Prostate gland (tissue), 2 donors: ENCODE measurements at regions not wholly inside any gene's neighbourhood (a gene's known extent, or its start where the extent isn't known, plus 50 kb on each side); places are given as distances from the start of the nearest gene placed in this dataset.

Source experiments
- DNase-seq: peaks from one replicate; pipeline ENCODE4 v3.0.0-alpha.2; 2019; ENCODE audit warnings: low spot score
- H3K27ac ChIP-seq, 2 donors: fragments of 200-600 bp; sonication (generic); 2 replicates each; pipeline ENCODE4 v1.5.1; 2017 to 2019
- H3K27me3 ChIP-seq: fragments of 200-600 bp; sonication (generic); replicated peaks from 2 replicates; pipeline ENCODE4 v1.5.1; 2019; ENCODE audit not compliant: insufficient read depth
- H3K36me3 ChIP-seq, 2 donors: fragments of 200-600 bp; sonication (generic); 1 replicate in 1 of 2; 2 replicates in 1 of 2; pipeline versions ENCODE4 v1.5.1 to v1.8.1; 2017 to 2019
- H3K4me1 ChIP-seq: fragments of 200-600 bp; sonication (generic); replicated peaks from 2 replicates; pipeline ENCODE4 v1.5.1; 2019
- H3K4me3 ChIP-seq, 2 donors: fragments of 200-600 bp; sonication (generic); 2 replicates each; pipeline ENCODE4 v1.5.1; 2017 to 2019
- H3K9me3 ChIP-seq: fragments of 200-600 bp; sonication (generic); 2 replicates; pipeline ENCODE4 v1.5.1; 2017
- POLR2A ChIP-seq: fragments of 450-650 bp; IDR thresholded peaks from one replicate; pipeline ENCODE4 v1.6.1; 2016; ENCODE audit warnings: antibody characterized with exemption, mild to moderate bottlenecking
- POLR2AphosphoS5 ChIP-seq: sonication (generic); formaldehyde crosslinking; IDR thresholded peaks from one replicate; pipeline ENCODE4 v1.6.1; 2017; ENCODE audit warnings: antibody characterized with exemption
- WGBS: methylation state at CpG from one replicate; pipeline ENCODE4 v1.1.5; 2018; 5-methylcytosine and 5-hydroxymethylcytosine counted together
- intact Hi-C: fragments of 100-400 bp; cut with DNase I; formaldehyde crosslinking; loops from one replicate; pipeline ENCODE4 v1.14.2; 2022
- TF ChIP-seq, protein P1 (sequence below), 4 experiments: fragments of 200-600 bp in 2 of 4; fragments of 450-650 bp in 2 of 4; sonication (generic) in 2 of 4; IDR thresholded peaks; 1 replicate in 3 of 4; 2 replicates in 1 of 4; pipeline ENCODE4 v1.5.1; 2016 to 2019; ENCODE audit warnings: antibody characterized with exemption in 4 of 4, mild to moderate bottlenecking in 2 of 4, moderate library complexity in 2 of 4

DNA sequence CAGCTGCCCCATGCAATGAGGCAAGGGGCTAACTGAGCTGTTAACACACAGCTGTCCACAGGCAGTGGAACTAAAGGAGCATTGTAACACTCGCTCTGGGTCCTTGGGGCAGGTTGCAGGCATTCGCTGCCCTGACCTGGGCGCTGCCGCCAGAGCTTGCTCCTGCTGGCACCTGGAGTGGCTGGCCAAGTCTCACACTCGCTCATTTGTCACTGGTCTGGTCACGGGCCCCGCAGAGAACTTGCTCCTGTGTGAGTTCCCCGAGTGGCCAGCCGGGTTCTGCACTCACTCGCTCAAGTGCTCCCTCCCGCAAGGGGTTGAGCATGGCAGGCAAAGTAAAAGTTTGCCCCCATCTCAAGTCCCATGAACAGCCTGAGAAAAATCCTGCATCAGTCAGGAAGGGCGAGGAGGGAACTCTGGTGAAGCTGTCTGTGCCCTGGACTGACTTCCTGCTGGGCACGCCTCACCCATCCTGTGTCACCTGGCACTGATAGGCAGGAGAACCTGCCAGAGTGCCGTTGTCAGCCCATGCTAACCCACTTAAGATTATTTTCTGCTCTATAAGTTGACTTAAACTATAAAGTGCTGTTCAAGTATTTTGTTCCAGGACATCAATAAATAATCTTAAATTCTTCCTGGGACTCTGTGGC lies 934.8 kb upstream of the GYPC start:
- no peak for TF ChIP-seq POLR2AphosphoS5
- no peak for TF ChIP-seq POLR2A
- TF ChIP-seq, protein P1, sequence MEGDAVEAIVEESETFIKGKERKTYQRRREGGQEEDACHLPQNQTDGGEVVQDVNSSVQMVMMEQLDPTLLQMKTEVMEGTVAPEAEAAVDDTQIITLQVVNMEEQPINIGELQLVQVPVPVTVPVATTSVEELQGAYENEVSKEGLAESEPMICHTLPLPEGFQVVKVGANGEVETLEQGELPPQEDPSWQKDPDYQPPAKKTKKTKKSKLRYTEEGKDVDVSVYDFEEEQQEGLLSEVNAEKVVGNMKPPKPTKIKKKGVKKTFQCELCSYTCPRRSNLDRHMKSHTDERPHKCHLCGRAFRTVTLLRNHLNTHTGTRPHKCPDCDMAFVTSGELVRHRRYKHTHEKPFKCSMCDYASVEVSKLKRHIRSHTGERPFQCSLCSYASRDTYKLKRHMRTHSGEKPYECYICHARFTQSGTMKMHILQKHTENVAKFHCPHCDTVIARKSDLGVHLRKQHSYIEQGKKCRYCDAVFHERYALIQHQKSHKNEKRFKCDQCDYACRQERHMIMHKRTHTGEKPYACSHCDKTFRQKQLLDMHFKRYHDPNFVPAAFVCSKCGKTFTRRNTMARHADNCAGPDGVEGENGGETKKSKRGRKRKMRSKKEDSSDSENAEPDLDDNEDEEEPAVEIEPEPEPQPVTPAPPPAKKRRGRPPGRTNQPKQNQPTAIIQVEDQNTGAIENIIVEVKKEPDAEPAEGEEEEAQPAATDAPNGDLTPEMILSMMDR (IDR thresholded peaks at IDR 0.05) = no peak
- no peak for DNase-seq
- Histone ChIP-seq H3K9me3 (no peaks in the 10 kb centered on the region), H3K27ac (no peak overlapping the region), H3K27me3 (no peaks in the 10 kb centered on the region), H3K4me3 (no peak overlapping the region), H3K4me1 (no peaks in the 10 kb centered on the region), H3K36me3 (no peaks in the 10 kb centered on the region)
- intact Hi-C loops = no loop called here
- WGBS = 76% methylated on average over 14 of the region's 14 CpGs

DNA sequence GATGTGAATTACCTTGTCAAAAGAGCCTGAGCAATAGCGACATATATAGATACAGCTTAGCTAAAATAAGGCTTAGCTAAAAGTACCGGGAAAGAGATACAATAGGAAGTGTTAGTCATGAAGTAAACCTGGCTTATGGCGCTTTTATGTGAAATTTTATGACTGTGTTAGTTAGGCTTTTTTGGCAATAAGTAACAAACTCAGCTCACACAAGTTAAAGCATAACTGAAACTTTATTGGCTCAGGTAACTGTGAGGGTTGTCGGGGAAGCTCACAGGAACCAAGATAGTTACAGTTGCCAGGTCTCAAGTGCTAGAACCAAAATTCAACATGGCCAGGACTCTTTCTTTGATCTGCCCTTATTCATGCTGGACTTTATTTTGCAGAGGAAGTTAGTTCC lies 925.0 kb upstream of the GYPC start:
- TF ChIP-seq POLR2AphosphoS5 = peak; percentile 34
- TF ChIP-seq, protein P1 (IDR thresholded peaks at IDR 0.05) = no peak
- intact Hi-C loops = no loop called here
- no peaks in the 10 kb centered on the region for H3K36me3 ChIP-seq
- WGBS = 14% methylated on average over 4 of the region's 4 CpGs
- no peak overlapping the region for H3K4me3 ChIP-seq
- H3K27me3 ChIP-seq = no peaks in the 10 kb centered on the region
- H3K9me3 ChIP-seq = no peaks in the 10 kb centered on the region
- no peak for DNase-seq
- no peak overlapping the region for H3K27ac ChIP-seq
- no peaks in the 10 kb centered on the region for H3K4me1 ChIP-seq

DNA sequence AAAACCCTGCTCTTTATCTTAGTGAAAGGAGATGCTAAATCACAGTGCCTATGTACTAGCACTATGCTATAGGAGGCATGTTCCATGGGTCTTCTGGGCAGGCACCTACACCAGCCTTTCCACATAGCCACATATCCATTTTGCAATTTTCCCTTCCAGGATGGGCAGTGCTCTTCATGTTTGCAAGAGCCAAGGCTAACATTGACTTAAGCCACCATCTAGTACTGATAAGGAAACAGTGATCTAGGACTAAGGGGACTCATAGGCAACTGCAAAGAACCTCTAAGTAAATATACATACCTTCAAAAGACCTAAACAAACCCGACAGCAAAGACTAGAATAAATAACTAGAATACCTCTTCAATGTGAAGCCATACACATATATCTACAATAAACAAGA lies 919.7 kb upstream of the GYPC start:
- H3K27ac ChIP-seq = no peak overlapping the region
- 65% methylated on average over 1 of the region's 1 CpG for WGBS
- H3K9me3 ChIP-seq = no peaks in the 10 kb centered on the region
- H3K4me3 ChIP-seq = no peak overlapping the region
- no peaks in the 10 kb centered on the region for H3K36me3 ChIP-seq
- intact Hi-C loops = no loop called here
- H3K27me3 ChIP-seq = no peaks in the 10 kb centered on the region
- no peaks in the 10 kb centered on the region for H3K4me1 ChIP-seq
- TF ChIP-seq POLR2AphosphoS5 = no peak
- TF ChIP-seq POLR2A = no peak
- TF ChIP-seq, protein P1 (IDR thresholded peaks at IDR 0.05) = no peak
- no peak for DNase-seq

DNA sequence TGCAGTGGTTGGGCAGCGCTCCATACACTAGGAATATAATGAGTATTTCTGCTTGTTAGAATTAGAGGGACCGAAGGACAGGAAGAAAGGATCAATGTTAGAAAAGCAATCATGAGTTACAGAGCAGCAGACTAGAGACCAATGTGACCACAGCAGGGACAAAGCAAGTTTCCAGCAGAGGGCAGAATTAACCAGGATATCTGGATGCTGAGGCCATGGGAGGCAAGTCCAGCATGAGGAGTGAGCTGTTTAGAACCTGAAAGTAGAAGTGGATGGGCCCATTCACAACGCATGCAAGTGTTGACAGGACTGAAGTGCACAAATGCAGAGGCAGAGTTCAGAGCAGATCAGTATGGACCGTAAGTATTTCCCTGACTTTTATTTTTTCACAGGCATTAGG lies 910.4 kb upstream of the GYPC start:
- 74% methylated on average over 4 of the region's 4 CpGs for WGBS
- TF ChIP-seq POLR2AphosphoS5 (no peak), POLR2A (no peak)
- TF ChIP-seq, protein P1 (IDR thresholded peaks at IDR 0.05) = peak in 1 of 4 experiments; percentile 8
- no peak for DNase-seq
- intact Hi-C loops = no loop called here
- Histone ChIP-seq H3K27ac (no peak overlapping the region), H3K4me1 (no peaks in the 10 kb centered on the region), H3K9me3 (no peaks in the 10 kb centered on the region), H3K27me3 (no peaks in the 10 kb centered on the region), H3K4me3 (no peak overlapping the region), H3K36me3 (no peaks in the 10 kb centered on the region)

DNA sequence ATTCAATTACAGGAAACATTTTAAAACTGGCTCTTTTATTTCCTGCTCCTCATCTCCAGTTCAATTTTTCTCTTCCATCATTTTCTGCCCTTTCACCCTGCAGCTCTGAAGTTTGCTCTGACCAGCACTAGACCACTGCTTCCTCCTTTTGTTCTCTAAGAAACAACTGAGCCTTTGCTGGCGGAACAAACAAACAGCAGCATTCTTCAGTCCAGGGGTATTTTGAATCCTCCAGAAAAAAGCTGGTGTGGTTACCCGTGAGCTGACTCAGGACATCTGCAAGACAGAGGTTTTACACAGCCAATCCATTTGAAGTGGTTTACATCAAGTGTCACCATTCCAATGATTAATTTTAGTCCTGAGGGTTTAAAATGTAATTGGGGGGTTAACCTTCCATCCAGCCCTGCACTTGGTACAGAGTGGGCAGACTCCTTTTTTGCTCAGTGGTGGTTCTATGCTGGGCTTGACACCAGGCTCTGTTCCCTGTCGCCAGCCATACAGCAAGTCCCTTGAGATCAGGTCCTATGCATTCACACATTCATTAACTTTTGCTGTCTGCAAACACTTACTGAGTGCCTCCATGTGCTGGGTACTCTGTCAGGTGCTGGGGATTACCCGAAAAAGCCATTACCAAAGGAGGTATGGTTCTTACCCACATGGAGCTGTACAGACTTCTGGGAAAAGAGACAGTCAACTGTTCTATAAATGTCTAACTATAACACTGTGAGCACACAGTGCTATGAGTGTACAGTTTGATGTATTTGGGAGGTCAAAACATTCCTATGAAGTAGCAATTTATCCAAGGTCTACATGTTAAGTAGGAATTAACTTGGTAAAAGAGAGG lies 909.4 kb upstream of the GYPC start:
- no peak for DNase-seq
- intact Hi-C loops = no loop called here
- Histone ChIP-seq H3K4me1 (no peaks in the 10 kb centered on the region), H3K9me3 (no peaks in the 10 kb centered on the region), H3K4me3 (no peak overlapping the region), H3K36me3 (no peaks in the 10 kb centered on the region), H3K27me3 (no peaks in the 10 kb centered on the region), H3K27ac (no peak overlapping the region)
- TF ChIP-seq POLR2A (no peak), POLR2AphosphoS5 (no peak)
- TF ChIP-seq, protein P1 (IDR thresholded peaks at IDR 0.05) = no peak
- WGBS = 81% methylated on average over 4 of the region's 4 CpGs
